ENCODE measurements at regions not wholly inside any gene's neighbourhood (a gene's known extent, or its start where the extent isn't known, plus 50 kb on each side); places are given as distances from the start of the nearest gene placed in this dataset.

DNA sequence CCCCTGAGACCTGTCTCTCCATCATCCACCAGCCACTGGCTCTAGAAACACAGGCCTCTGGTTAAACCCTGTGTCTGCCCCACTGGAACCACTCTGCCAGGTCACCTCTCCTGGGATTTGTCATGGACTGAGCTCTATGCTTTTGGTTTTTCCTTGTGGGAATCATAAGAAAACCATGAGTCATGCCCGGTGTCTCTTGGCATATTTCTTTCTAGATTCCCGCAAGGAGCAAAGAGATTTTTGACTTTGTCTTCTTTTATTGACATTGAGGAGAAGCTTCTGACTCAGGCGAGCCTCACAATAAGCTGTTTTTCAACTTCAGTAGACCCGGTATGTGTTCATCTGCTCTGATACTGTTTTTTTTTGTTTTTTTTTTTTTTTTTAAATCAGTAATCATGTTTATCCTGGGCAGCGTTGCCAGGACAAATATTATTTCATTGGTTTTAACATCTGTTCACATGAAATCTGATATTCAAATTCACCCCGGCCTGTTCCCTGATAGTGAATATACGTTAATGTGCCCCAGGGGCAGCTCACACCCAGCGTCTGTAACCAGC is 207.1 kb downstream of the ACKR3 start:
- TF ChIP-seq CTCF (IDR thresholded peaks at IDR 0.05; ENCODE audit: low read length, missing control alignments): no peak
- peak; percentile 57 for DNase-seq (ENCODE audit: low read depth)
- no peak overlapping the region for H3K4me3 ChIP-seq (replicated peaks; ENCODE audit: low read depth, low read length)

GRCh38 chr2:236777408-236777807 is 207.8 kb downstream of the ACKR3 start:
- no peak overlapping the region for H3K4me3 ChIP-seq (replicated peaks; ENCODE audit: low read depth, low read length)
- no peak for TF ChIP-seq CTCF (IDR thresholded peaks at IDR 0.05; ENCODE audit: low read length, missing control alignments)
- no peak for DNase-seq (ENCODE audit: low read depth)

DNA sequence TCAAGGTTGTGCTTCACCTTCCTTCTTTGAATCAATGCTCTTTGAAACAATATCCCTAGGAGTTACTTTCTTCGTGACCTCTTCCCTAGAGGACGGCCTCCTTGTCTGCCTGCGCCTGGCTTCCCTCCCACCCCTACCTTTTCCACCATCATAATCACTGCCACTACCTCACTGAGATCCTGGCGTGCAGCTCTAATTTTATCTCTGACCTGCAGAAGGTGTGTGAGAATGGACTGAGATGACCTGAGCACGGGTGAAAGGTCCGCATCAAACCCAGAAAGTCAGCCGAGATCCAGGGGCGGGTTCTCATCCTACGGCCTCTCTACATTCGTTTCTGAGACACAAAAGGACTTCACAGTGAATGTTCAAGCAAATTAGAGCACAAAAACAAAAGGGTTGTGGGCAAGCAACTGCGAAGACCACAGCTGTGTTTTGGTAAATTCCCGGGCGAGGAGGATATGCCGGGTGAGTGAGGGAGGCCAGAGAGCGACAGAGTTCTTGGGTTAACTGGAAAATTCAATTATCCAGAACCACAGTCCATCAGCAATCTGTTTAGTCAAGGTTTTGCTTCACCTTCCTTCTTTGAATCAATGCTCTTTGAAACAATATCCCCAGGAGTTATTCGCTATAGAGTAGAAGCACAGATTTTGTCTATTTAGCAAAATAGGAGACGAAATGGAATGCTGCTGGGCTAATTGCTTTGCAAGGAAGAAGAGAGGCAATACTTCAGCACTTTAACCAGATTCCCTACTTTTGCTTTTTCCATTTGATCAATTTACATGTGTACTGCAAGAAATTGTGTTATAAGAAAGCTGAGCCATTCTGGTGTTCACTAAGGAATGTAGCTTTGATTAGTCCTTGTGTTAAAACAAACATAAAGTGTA is 212.6 kb downstream of the ACKR3 start:
- no peak for TF ChIP-seq CTCF (IDR thresholded peaks at IDR 0.05; ENCODE audit: low read length, missing control alignments)
- no peak for DNase-seq (ENCODE audit: low read depth)
- no peak overlapping the region for H3K4me3 ChIP-seq (replicated peaks; ENCODE audit: low read depth, low read length)

GRCh38 chr2:236782938-236783337 is 213.3 kb downstream of the ACKR3 start:
- no peak for TF ChIP-seq CTCF (IDR thresholded peaks at IDR 0.05; ENCODE audit: low read length, missing control alignments)
- no peak overlapping the region for H3K4me3 ChIP-seq (replicated peaks; ENCODE audit: low read depth, low read length)
- DNase-seq (ENCODE audit: low read depth): no peak

DNA sequence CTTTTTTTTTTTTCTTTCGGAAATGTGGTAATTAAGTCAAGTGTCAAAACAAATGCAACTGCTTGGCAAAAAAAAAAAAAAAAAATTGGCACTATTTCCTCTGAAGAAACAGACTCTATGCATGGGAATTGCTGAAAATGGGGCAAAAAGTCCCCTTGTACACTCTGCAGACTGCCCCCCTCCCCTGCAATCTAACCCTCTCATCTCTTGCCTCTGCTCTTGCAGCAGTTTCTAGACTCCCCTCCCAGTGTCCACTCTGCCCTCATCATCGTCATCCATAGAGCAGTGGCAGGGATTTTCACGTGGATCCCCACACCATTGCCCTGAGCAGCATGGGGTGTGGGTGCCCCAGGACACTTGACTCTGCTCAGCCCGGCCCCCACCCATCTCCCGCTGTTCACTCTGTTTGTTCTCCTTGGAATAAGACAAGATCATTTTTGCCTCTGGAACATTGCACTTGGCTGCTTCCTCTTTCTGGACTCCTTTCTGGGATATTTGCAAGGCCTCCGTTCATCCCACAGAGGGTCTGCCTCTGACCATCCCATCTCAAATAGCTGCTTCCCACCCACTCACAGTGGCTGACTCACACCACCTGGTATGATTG is 213.9 kb downstream of the ACKR3 start:
- no peak for TF ChIP-seq CTCF (IDR thresholded peaks at IDR 0.05; ENCODE audit: low read length, missing control alignments)
- no peak overlapping the region for H3K4me3 ChIP-seq (replicated peaks; ENCODE audit: low read depth, low read length)
- DNase-seq (ENCODE audit: low read depth): no peak

GRCh38 chr2:236785611-236786057 is 216.0 kb downstream of the ACKR3 start:
- H3K4me3 ChIP-seq (replicated peaks; ENCODE audit: low read depth, low read length): no peak overlapping the region
- DNase-seq (ENCODE audit: low read depth): peak; percentile 24

More at GRCh38 chr2:236785611-236786057, 216.0 kb downstream of the ACKR3 start:
- no peak for TF ChIP-seq CTCF (IDR thresholded peaks at IDR 0.05; ENCODE audit: low read length, missing control alignments)

Data from fibroblast of pulmonary artery (primary cell).